MM.1S (cell line): ENCODE measurements at regions not wholly inside any gene's neighbourhood (a gene's known extent, or its start where the extent isn't known, plus 50 kb on each side); places are given as distances from the start of the nearest gene placed in this dataset.

Experiments
- CTCF ChIP-seq: fragments of 300-600 bp; sonication (generic); IDR thresholded peaks from 2 replicates; pipeline ENCODE4 v1.5.1; 2016; ENCODE audit warnings: antibody characterized with exemption, low read length, mixed read lengths
- EZH2 ChIP-seq: fragments of 300-600 bp; sonication (generic); optimal IDR thresholded peaks from 2 replicates; pipeline ENCODE3; 2017; ENCODE audit warnings: low read depth, mild to moderate bottlenecking, antibody characterized with exemption, low read length, mixed read lengths

GRCh38 chr15:100704281-100705055 is 102.1 kb downstream of the ASB7 start:
- TF ChIP-seq CTCF (no peak), EZH2 (no peak)
